Body of pancreas (tissue), 4 donors: ENCODE measurements at regions not wholly inside any gene's neighbourhood (a gene's known extent, or its start where the extent isn't known, plus 50 kb on each side); places are given as distances from the start of the nearest gene placed in this dataset.

ENCODE experiments used
- ATAC-seq: fragments of 150-250 bp; one replicate; pipeline ENCODE4 v1.9.1; 2016
- DNase-seq, 4 donors: peaks; one replicate each; pipeline ENCODE4 v3.0.0-alpha.2; 2019
- H3K27ac ChIP-seq, 4 donors: fragments of 200-600 bp; sonication (generic); 1 replicate in 3 of 4; 2 replicates in 1 of 4; pipeline versions ENCODE4 v1.5.1 to v1.6.1; 2016 to 2019; ENCODE audit warnings: mild to moderate bottlenecking in 1 of 4, mixed read lengths in 1 of 4, moderate library complexity in 1 of 4
- H3K27me3 ChIP-seq, 2 donors: fragments of 200-600 bp; sonication (generic); one replicate each; pipeline ENCODE4 v1.6.0; 2016; ENCODE audit warnings: mild to moderate bottlenecking in 1 of 2
- H3K36me3 ChIP-seq, 2 donors: fragments of 200-600 bp; sonication (generic); replicated peaks in 1 of 2; 2 replicates each; pipeline ENCODE4 v1.5.1; 2016; ENCODE audit warnings: low read depth in 2 of 2; ENCODE audit not compliant: insufficient read depth in 1 of 2
- H3K4me1 ChIP-seq: fragments of 200-600 bp; sonication (generic); one replicate; pipeline ENCODE4 v1.6.0; 2016
- H3K4me3 ChIP-seq, 2 donors: fragments of 200-600 bp; sonication (generic); 1 replicate in 1 of 2; 2 replicates in 1 of 2; pipeline ENCODE4 v1.5.1; 2016 to 2019
- H3K9me3 ChIP-seq, 3 donors: fragments of 200-600 bp; sonication (generic); 1 replicate in 2 of 3; 2 replicates in 1 of 3; pipeline ENCODE4 v1.5.1; 2016
- POLR2A ChIP-seq, 3 donors: fragments of 450-650 bp; IDR thresholded peaks; one replicate each; pipeline ENCODE4 v1.6.1; 2016; ENCODE audit warnings: antibody characterized with exemption in 3 of 3, mild to moderate bottlenecking in 2 of 3
- WGBS, 2 donors: methylation state at CpG; one replicate each; pipeline ENCODE4 v1.1.5; 2017; 5-methylcytosine and 5-hydroxymethylcytosine counted together
- intact Hi-C: fragments of 100-400 bp; cut with DNase I; formaldehyde crosslinking; loops from one replicate; pipeline ENCODE4 v1.15.1; 2023
- TF ChIP-seq, protein P1 (sequence below), 7 experiments: fragments of 450-650 bp in 4 of 7; fragments of 200-600 bp in 3 of 7; sonication (generic) in 3 of 7; IDR thresholded peaks; one replicate each; pipeline ENCODE4 v1.5.1; 2016 to 2019; ENCODE audit warnings: antibody characterized with exemption in 7 of 7

DNA sequence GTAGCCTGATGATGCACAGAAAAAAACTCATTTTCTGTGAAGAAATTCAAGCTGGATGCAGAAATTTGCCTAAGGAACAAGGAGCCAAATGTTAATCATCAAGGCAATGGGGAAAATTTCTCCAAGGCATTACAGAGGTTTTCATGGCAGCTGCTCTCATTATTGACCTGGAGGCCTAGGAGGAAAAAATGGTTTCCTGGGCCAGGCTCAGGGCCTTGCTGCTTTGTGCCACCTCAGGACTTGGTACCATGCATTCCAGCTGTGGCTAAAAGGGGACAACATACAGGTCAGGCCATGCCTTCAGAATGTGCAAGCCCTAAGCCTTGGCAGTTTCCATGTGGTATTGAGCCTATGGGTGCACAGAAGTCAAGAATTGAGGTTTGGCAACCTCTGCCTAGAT is 1320.1 kb upstream of the MIR17HG start:
- H3K4me3 ChIP-seq, result no peak overlapping the region

DNA sequence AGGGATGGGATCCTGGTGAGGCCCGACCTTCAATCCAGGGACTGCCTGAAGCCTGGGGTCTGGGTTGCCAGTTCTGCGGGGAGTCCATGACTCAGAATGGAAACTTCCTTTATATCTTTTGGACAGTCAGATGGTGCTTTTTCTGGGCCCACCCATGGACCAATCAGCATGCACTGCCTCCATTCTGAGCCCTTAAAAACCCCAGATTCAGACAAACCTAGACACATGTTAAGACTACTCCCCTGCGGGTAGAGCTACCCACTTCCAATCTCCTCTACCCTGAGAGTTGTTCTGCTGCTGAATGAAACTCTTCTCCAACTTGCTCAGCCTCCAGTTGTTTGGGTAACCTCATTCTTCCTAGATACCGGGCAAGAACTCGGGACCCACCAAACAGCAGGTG is 1315.2 kb upstream of the MIR17HG start:
- H3K4me3 ChIP-seq, result no peak overlapping the region
- no peaks in the 10 kb centered on the region for H3K4me1 ChIP-seq
- H3K9me3 ChIP-seq, result no peaks in the 10 kb centered on the region
- no peak for ATAC-seq
- TF ChIP-seq POLR2A (IDR thresholded peaks at IDR 0.05), result no peak
- TF ChIP-seq, protein P1, sequence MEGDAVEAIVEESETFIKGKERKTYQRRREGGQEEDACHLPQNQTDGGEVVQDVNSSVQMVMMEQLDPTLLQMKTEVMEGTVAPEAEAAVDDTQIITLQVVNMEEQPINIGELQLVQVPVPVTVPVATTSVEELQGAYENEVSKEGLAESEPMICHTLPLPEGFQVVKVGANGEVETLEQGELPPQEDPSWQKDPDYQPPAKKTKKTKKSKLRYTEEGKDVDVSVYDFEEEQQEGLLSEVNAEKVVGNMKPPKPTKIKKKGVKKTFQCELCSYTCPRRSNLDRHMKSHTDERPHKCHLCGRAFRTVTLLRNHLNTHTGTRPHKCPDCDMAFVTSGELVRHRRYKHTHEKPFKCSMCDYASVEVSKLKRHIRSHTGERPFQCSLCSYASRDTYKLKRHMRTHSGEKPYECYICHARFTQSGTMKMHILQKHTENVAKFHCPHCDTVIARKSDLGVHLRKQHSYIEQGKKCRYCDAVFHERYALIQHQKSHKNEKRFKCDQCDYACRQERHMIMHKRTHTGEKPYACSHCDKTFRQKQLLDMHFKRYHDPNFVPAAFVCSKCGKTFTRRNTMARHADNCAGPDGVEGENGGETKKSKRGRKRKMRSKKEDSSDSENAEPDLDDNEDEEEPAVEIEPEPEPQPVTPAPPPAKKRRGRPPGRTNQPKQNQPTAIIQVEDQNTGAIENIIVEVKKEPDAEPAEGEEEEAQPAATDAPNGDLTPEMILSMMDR (IDR thresholded peaks at IDR 0.05), result no peak
- no peak overlapping the region for H3K27ac ChIP-seq
- DNase-seq, result no peak
- H3K36me3 ChIP-seq, result no peaks in the 10 kb centered on the region
- 74 to 79% methylated on average over 5 of the region's 5 CpGs for WGBS, 2 donors
- intact Hi-C loops, result no loop called here
- H3K27me3 ChIP-seq, result no peaks in the 10 kb centered on the region

More for the DNA sequence above, 1320.1 kb upstream of the MIR17HG start:
- TF ChIP-seq, protein P1 (IDR thresholded peaks at IDR 0.05), result no peak
- no peak for TF ChIP-seq POLR2A (IDR thresholded peaks at IDR 0.05)
- H3K27me3 ChIP-seq, result no peaks in the 10 kb centered on the region
- no peaks in the 10 kb centered on the region for H3K4me1 ChIP-seq
- DNase-seq (no peak), ATAC-seq (no peak)
- no peak overlapping the region for H3K27ac ChIP-seq
- no peaks in the 10 kb centered on the region for H3K36me3 ChIP-seq
- intact Hi-C loops, result no loop called here
- no peaks in the 10 kb centered on the region for H3K9me3 ChIP-seq

DNA sequence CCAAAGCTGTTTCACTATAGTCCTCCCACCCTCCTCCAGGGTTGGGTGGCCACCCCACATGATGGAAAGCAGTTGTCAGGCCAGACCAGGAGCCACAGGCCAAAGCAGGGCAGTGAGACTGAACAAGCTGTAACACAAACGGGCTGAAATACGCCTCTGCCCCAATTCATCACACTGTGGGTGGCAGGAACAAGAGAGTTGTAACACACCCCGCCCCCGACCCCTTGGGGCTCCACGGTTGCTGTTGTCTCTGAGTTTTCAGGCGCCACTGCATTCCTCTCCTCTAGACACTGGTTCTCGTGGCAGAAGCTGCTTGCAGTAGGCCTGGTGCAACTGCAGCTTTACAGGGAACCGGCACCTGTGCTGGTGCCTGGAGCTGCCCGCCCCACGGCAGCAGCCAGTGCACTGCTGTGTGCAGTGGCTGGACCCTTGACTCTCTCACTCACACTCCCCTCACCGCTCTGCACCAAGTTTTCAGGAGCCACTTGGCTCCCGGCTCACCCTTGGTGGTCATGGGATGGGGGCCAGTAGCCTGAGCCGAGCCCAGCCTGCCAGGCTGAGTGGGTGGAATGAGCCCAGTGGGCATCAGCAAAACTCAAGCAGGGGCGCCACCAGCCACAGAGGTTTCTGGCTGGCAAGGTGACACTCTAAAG is 1314.5 kb upstream of the MIR17HG start:
- Histone ChIP-seq H3K4me3 (no peak overlapping the region), H3K27me3 (no peaks in the 10 kb centered on the region), H3K9me3 (no peaks in the 10 kb centered on the region), H3K27ac (no peak overlapping the region), H3K4me1 (no peaks in the 10 kb centered on the region), H3K36me3 (no peaks in the 10 kb centered on the region)
- intact Hi-C loops, result no loop called here
- TF ChIP-seq POLR2A (IDR thresholded peaks at IDR 0.05), result no peak
- TF ChIP-seq, protein P1 (IDR thresholded peaks at IDR 0.05), result no peak
- ATAC-seq (no peak), DNase-seq (no peak)
- 61 to 75% methylated on average over 8 to 14 of the region's 14 CpGs for WGBS, 2 donors

DNA sequence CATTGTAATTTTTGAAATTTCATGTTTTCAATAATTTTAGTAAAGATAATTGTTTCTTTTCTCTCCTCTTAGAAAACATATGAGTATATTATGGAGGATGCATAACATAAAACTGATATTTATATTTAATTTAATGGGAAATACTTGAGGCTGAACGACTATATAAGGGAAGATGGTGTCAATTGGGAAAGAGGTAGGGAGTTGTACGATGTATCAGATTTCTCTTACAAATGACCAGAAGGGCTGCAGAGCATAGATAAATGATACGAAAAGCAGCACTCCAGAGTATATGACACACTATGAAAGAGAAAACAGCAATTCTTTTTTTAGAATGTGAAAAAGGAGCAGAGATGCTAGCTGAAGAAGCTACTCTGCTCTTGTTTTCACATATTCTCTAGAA is 1308.0 kb upstream of the MIR17HG start:
- Histone ChIP-seq H3K27ac (no peak overlapping the region), H3K27me3 (no peaks in the 10 kb centered on the region), H3K4me1 (no peaks in the 10 kb centered on the region), H3K4me3 (no peak overlapping the region), H3K9me3 (no peaks in the 10 kb centered on the region), H3K36me3 (no peaks in the 10 kb centered on the region)
- no peak for ATAC-seq
- no peak for DNase-seq
- intact Hi-C loops, result no loop called here
- 62 to 68% methylated on average over 3 of the region's 3 CpGs for whole genome bisulfite sequencing, 2 donors
- TF ChIP-seq, protein P1 (IDR thresholded peaks at IDR 0.05), result no peak
- no peak for TF ChIP-seq POLR2A (IDR thresholded peaks at IDR 0.05)

DNA sequence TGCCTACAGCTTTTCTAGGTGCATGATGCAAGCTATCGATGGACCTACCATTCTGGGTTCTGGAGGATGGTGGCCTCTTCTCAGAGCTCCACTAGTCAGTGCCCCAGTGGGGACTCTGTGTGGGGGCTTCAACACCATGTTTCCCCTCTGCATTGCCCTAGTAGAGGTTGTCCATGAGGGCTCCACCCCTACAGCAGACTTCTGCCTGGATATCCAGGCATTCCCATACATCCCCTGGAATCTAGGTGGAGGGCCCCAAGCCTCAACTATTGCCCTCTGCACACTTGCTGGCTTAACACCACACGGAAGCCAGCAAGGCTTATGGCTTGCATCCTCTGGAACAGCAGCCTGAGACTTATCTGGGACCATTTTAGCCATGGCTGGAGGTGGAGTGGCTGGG is 1299.9 kb upstream of the MIR17HG start:
- 76 to 86% methylated on average over 2 of the region's 2 CpGs for WGBS, 2 donors
- ATAC-seq (no peak), DNase-seq (no peak)
- intact Hi-C loops, result no loop called here
- no peak for TF ChIP-seq POLR2A (IDR thresholded peaks at IDR 0.05)
- Histone ChIP-seq H3K27me3 (no peaks in the 10 kb centered on the region), H3K27ac (no peak overlapping the region), H3K36me3 (no peaks in the 10 kb centered on the region), H3K9me3 (peaks cover 0 to 13% (median 0%) of the 10 kb centered on the region in 3 donors), H3K4me3 (no peak overlapping the region), H3K4me1 (no peaks in the 10 kb centered on the region)
